ENCODE measurements at regions not wholly inside any gene's neighbourhood (a gene's known extent, or its start where the extent isn't known, plus 50 kb on each side); places are given as distances from the start of the nearest gene placed in this dataset.

DNA sequence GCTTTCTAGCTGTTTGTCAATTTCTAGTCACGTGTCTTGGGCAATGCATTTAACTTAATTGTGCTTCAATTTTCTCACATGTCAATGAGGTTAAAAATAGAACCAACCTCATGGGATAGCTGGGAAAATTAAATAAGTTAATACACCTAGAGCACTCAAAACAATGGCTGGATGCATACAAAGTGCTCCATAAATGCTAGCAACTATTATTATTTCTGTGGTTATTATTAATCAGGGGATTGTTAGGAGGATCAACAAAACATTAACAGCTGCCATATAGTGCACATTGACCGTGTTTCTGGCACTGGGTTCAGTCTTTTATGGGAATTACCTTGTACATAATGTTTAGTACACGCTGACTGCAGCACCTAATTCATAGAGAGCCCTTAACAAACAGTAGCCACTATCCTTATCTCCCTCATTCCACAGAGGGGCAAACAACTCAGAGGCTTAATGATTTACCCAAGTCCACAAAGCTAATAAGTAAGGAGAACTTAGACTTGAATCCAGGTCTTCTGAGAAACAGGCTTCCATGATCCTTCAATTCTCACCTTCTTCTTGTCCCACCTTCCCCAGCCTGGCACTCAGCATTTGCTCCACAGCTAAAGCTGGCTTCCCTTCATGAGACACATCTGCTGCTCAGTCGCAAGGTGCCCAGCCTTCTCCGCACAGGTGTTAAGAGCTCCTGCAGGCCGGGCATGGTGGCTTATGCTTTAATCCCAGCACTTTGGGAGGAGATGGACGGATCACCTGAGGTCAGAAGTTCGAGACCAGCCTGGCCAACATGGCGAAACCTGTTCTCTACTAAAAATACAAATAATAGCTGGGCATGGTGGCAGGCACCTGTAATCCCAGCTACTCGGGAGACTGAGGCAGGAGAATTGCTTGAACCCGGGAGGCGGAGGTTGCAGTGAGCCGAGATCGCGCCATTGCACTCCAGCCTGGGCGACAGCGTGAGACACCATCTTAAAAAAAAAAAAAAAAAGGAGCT is 137.4 kb upstream of the ABCA1 start:
- DNase-seq = peak; percentile 43

GRCh38 chr9:105066275-105066865 is 138.4 kb upstream of the ABCA1 start:
- DNase-seq = no peak

DNA sequence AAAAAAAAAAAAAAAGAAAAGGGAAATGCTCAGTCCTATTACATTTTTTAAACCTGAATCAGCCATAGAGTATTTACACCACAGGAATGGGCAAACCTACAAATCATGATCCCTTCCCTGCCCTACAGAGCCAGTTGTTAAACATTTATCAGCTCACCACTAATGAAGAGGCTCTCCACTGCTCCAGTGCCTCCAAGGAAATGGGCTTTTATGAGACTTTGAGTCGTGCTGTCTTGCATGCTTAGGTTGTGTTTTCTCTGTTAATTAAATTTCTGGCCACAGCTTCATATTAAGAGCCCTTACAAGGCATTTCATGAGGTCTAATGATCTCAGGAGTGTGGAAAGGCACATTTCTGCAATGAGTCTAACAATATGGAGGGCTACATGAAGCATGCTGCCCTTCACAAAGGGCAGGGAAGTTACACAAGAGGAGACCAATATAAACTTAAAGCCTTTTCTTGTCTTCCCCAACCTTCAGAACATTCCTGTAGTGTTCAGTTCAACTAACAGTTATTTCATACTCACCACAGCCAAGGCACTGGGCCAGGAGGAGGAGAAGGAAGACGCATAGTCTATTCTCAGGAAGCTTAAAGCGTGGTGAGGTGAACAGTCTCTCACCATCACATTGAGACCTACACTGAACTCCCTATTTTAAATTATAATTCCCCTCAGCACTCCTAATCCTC is 140.1 kb upstream of the ABCA1 start:
- no peak for DNase-seq

DNA sequence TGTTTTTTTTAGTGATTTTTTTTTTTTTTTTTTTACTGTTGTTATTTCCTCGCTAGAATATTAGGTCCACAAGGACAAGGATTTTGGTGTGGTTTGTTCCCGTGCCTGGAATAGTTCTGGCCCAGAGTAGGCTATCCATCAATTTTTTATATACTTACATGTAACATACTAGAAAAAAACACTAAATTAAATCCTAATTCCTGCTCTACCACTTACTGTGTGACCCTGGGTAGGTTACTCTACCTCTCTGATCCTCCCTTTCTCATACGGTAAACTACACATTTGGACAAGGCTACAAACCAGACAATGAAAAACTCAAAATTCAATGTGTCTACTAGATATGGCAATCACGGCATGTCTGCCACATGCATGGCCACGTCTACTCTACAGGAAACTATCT is 141.3 kb upstream of the ABCA1 start:
- no peak for DNase-seq

- no peak for DNase-seq
Observed at GRCh38 chr9:105069696-105070095, 141.7 kb upstream of the ABCA1 start.

DNA sequence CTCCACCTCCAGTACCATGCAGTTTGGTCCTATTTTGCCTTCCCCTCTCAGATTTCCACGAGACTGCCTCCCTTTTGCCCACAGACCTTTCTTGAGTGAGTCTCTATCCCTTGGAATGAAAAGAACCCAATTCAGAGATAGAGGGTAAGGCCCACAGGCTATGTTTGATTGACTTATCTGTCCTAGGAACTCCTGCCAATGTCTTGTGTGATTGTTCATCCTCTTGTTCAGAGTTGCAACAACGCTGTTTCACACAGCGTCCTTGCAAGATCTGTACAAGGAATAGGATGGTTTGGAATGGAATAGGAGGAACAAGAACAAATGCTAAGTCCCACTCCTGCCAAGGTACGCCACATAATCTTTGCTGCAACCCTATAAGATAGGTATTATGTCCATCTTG is 142.2 kb upstream of the ABCA1 start:
- no peak for DNase-seq

- DNase-seq = no peak
Observed at GRCh38 chr9:105072476-105072875, 144.5 kb upstream of the ABCA1 start.

- no peak for DNase-seq
Observed at GRCh38 chr9:105073147-105073546, 145.2 kb upstream of the ABCA1 start.

GRCh38 chr9:105074491-105074890 is 146.5 kb upstream of the ABCA1 start:
- DNase-seq = no peak

DNA sequence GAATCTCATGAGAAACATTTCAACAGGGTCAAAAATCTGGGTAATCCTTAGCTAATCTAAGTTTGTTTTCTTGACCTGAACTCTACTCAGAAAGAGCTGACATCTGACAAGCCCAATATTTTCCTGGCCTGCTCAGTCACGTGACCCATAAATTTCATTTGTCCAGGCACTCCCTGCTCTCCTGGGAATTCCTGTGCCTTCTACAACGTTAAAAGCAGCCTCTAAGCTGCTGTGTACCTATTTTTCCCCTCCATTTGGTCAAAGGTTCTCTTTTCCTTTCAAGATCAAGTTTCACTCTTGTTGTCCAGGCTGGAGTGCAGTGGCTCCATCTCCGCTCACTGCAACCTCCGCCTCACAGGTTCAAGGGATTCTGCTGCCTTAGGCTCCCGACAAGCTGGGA is 148.8 kb upstream of the ABCA1 start:
- DNase-seq = no peak

GRCh38 chr9:105079457-105079856 is 151.5 kb upstream of the ABCA1 start:
- DNase-seq = no peak

- DNase-seq = no peak
Observed at GRCh38 chr9:105082843-105083242, 154.9 kb upstream of the ABCA1 start.

DNA sequence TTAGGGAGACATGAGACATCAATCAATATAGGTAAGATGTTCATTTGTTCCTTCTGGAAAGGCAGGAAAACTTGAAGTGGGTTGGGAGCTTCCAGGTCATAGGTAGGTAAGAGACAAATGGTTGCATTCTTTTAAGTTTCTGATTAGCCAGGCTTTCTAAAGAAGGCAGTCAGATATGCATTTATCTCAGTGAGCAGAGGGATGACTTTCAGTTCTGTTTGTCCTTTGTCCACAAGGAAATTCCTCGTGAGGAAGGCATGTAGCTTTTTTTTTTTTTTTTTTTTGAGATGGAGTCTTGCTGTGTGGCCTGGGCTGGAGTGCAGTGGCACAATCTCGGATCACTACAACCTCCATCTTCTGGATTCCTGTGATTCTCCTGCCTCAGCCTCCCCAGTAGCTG is 155.3 kb upstream of the ABCA1 start:
- DNase-seq = no peak

DNA sequence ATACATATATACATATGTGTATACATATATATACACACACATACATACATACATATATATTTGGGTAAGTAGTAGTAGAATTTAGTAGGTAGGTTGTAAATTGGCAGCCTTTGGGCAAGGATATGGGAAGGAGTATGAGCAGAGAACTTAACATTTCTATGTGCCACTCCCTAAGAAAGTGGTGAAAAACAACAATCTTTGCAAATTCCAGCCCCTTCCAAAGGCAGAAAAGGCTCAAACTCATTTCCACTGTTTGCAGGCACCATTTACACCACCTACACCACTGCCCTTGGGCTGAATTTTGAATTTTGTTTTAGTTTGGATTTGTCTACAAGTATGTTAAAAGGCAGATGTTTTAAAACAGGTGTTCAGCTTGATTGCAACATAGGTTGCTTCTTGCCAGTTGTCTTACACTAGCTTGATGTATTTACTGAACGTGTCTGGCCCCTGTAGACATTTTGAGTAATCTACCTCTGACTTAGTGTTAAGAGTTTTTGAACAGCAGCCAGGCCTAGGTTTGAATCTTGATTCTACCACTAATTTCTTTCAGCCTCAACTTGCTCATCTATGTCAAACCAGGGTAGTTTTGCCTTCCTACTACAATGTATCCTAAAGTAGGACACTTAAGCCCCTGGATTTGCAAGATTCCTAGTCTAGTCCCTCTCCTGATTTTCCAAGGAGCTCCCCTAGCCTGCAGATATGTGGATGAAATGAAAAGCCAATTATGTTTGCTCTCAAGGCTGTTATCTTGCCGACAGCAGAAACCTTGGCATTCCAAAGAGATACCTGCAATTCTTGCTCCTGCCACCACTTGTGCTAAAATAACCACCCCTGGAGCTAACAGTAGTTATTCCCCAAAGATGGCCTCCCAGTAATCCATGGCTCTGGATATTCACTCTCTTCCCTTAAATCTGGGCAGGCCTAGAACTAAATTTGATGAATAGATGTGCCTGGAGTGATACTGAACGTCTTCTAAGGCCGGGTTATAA is 156.2 kb upstream of the SLC44A1 start:
- no peak for DNase-seq

DNA sequence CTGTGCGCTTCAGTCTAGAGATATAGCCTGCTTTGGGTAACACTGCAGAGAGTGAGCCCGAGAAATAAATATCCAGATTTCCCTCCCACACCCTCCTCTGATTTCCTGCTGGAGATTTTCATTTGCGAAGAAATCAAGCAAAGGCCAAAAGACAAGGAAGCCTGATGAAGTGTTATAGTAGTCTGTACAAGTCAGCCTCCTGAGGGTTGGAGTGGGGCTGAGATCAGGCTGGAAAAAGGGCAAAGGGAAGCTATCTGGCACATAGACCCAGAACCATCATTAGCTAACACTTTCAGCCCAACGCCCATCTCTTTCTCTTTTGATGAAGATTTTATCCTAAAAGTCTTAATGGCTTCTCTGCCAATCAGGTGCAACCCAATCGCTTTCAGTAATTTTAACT is 154.6 kb upstream of the SLC44A1 start:
- no peak for DNase-seq

- DNase-seq = no peak
Observed at GRCh38 chr9:105091004-105091640, 153.3 kb upstream of the SLC44A1 start.

GRCh38 chr9:105093685-105094084 is 150.8 kb upstream of the SLC44A1 start:
- no peak for DNase-seq

DNA sequence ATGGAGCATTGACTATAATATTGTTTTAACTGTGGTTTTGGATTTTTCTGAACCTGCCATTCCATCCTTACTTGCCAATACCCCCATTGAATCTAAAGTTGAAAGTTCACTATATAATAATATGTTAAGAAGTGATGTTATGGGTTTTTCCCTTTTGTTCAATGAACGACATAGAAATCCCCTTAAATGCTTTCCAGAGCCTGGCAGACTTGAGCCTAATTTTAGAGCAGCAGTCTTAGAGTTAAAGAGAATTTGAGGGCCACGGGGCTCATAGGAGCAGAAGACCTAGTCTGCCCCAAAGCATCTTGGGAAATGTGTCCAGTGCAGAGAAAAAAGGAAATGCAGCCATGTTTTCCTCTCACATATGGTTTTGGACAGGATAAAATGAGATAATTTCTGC is 146.1 kb upstream of the SLC44A1 start:
- DNase-seq = no peak

GRCh38 chr9:105103776-105104175 is 140.7 kb upstream of the SLC44A1 start:
- DNase-seq = no peak

DNA sequence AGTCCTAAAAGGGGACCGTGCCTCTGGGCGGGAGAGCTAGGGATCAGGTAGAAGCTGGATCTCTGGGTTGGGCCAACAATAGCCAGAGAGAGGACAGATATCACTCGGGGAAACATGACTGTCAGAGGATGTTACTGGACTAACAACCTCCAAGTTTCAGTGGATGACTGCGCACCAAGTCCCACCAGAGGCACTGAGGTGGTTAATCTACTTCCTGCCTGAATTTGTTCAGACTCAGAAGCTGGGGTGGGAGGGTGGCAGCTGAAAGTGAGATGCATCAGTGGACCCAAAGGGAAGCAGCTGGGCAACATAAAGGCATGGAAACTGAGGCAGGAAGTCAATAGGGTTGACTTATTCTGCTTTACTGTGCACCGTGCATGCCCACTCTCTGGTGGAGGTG is 130.1 kb upstream of the SLC44A1 start:
- DNase-seq = no peak

DNA sequence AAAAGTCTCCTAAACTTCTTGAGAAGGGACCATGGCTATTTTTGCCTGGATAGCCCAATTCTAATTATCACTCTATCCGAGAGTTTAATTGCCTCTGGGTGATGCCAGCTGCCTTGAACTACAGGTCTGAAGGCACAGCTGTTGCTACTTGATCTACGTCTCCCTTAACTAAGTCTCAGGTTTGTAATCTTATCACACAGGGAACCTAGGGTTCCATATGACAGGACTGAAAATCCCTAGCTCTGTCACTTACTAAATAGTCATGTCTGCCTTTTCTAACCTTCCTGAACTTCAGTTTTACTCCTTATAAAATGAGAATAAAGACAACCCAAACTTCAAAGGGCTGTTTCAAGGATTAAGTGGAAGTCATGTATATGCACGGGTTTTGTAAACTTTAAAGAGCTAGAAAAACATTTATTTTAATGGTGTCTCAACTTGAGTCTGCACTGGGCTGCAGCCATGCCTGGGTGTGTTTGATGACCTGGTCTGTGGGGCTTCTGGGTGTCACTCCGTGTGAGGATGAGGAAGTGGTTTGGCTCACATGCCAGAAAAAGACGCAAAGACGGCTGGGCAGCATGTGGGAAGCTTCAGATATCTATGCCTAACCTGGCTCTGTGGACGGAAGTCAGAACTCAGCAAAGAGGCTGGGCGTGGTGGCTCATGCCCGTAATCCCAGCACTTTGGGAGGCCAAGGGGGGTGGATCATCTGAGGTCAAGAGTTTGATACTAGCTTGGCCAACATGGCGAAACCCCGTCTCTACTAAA is 129.3 kb upstream of the SLC44A1 start:
- no peak for DNase-seq
